Muscle of leg (tissue), 3 donors: ENCODE measurements at regions not wholly inside any gene's neighbourhood (a gene's known extent, or its start where the extent isn't known, plus 50 kb on each side); places are given as distances from the start of the nearest gene placed in this dataset.
"Not testable (repeated sequence)": the region's sequence is repeated elsewhere in the genome, so short reads cannot be mapped to it uniquely, and the experiment has no call there.

Experiments used
- DNase-seq: peaks from one replicate; pipeline ENCODE4 v3.0.0; 2013
- H3K27ac ChIP-seq: one replicate; pipeline ENCODE4 v1.5.1; 2013; ENCODE audit warnings: mild to moderate bottlenecking, low read length, control low read depth
- H3K27me3 ChIP-seq: one replicate; pipeline ENCODE4 v1.6.1; 2013; ENCODE audit warnings: low read length; ENCODE audit not compliant: control insufficient read depth, insufficient read depth
- H3K36me3 ChIP-seq: one replicate; pipeline ENCODE4 v1.6.1; 2013; ENCODE audit warnings: low read length; ENCODE audit not compliant: control insufficient read depth, insufficient read depth
- H3K4me1 ChIP-seq: one replicate; pipeline ENCODE4 v1.6.1; 2013; ENCODE audit warnings: low read length; ENCODE audit not compliant: control insufficient read depth, insufficient read depth
- H3K4me3 ChIP-seq: one replicate; pipeline ENCODE4 v1.5.1; 2013; ENCODE audit warnings: low read length, control low read depth
- H3K9me3 ChIP-seq: replicated peaks from 2 replicates; pipeline ENCODE4 v1.6.1; 2013; ENCODE audit warnings: low read depth, low read length; ENCODE audit not compliant: control insufficient read depth
- WGBS: methylation state at CpG from one replicate; pipeline ENCODE4 v1.1.5; 2013; ENCODE audit warnings: missing lambda C conversion rate; ENCODE audit not compliant: insufficient coverage; 5-methylcytosine and 5-hydroxymethylcytosine counted together

GRCh38 chr16:55061126-55061525 lies 130.5 kb downstream of the IRX5 start:
- WGBS = no CpG with 5 or more reads among the region's 1 CpG
- DNase-seq = no peak
- no peak overlapping the region for H3K4me3 ChIP-seq
- no peaks in the 10 kb centered on the region for H3K9me3 ChIP-seq
- peaks cover 10% of the 10 kb centered on the region for H3K4me1 ChIP-seq
- peaks cover 30% of the 10 kb centered on the region for H3K27me3 ChIP-seq
- H3K36me3 ChIP-seq = no peaks in the 10 kb centered on the region
- no peak overlapping the region for H3K27ac ChIP-seq

GRCh38 chr16:55062442-55062841 lies 131.8 kb downstream of the IRX5 start:
- 94% methylated on average over 2 of the region's 2 CpGs for WGBS
- Histone ChIP-seq H3K27ac (no peak overlapping the region), H3K27me3 (peaks cover 18% of the 10 kb centered on the region), H3K4me3 (no peak overlapping the region), H3K4me1 (no peaks in the 10 kb centered on the region), H3K9me3 (no peaks in the 10 kb centered on the region), H3K36me3 (no peaks in the 10 kb centered on the region)
- no peak for DNase-seq

GRCh38 chr16:55072976-55073375 lies 142.3 kb downstream of the IRX5 start:
- Histone ChIP-seq H3K4me3 (no peak overlapping the region), H3K9me3 (no peaks in the 10 kb centered on the region), H3K27me3 (no peaks in the 10 kb centered on the region), H3K4me1 (peaks cover 4% of the 10 kb centered on the region), H3K27ac (no peak overlapping the region), H3K36me3 (no peaks in the 10 kb centered on the region)
- no CpG with 5 or more reads among the region's 1 CpG for WGBS
- DNase-seq = no peak

GRCh38 chr16:55073830-55074229 lies 143.2 kb downstream of the IRX5 start:
- no peaks in the 10 kb centered on the region for H3K27me3 ChIP-seq
- 94% methylated on average over 2 of the region's 4 CpGs for WGBS
- no peaks in the 10 kb centered on the region for H3K9me3 ChIP-seq
- no peak for DNase-seq
- H3K4me1 ChIP-seq = peaks cover 10% of the 10 kb centered on the region
- no peaks in the 10 kb centered on the region for H3K36me3 ChIP-seq
- no peak overlapping the region for H3K27ac ChIP-seq
- no peak overlapping the region for H3K4me3 ChIP-seq

GRCh38 chr16:55075208-55075607 lies 144.5 kb downstream of the IRX5 start:
- not testable (repeated sequence) for DNase-seq, H3K4me3 ChIP-seq, H3K27ac ChIP-seq, H3K9me3 ChIP-seq, H3K27me3 ChIP-seq, H3K36me3 ChIP-seq
- no CpG with 5 or more reads among the region's 7 CpGs for WGBS
- H3K4me1 ChIP-seq = peaks cover 19% of the 10 kb centered on the region

- Histone ChIP-seq H3K4me3 (no peak overlapping the region), H3K4me1 (peaks cover 19% of the 10 kb centered on the region), H3K27ac (no peak overlapping the region), H3K27me3 (no peaks in the 10 kb centered on the region), H3K36me3 (no peaks in the 10 kb centered on the region), H3K9me3 (no peaks in the 10 kb centered on the region)
- DNase-seq = no peak
- no CpG with 5 or more reads among the region's 1 CpG for WGBS
These were observed 145.4 kb downstream of the IRX5 start for GRCh38 chr16:55076053-55076452.

GRCh38 chr16:55077266-55077665 lies 146.6 kb downstream of the IRX5 start:
- Histone ChIP-seq H3K9me3 (no peaks in the 10 kb centered on the region), H3K36me3 (no peaks in the 10 kb centered on the region), H3K4me3 (no peak overlapping the region), H3K27me3 (no peaks in the 10 kb centered on the region), H3K27ac (no peak overlapping the region), H3K4me1 (peaks cover 19% of the 10 kb centered on the region)
- no CpG with 5 or more reads among the region's 4 CpGs for WGBS
- DNase-seq = peak; percentile 14

- H3K4me3 ChIP-seq = no peak overlapping the region
- no peaks in the 10 kb centered on the region for H3K36me3 ChIP-seq
- H3K4me1 ChIP-seq = peaks cover 21% of the 10 kb centered on the region
- DNase-seq = no peak
- H3K27ac ChIP-seq = no peak overlapping the region
- 84% methylated on average over 4 of the region's 5 CpGs for WGBS
- no peaks in the 10 kb centered on the region for H3K9me3 ChIP-seq
- no peaks in the 10 kb centered on the region for H3K27me3 ChIP-seq
These were observed 147.5 kb downstream of the IRX5 start for GRCh38 chr16:55078153-55078552.

GRCh38 chr16:55078699-55079410 lies 148.2 kb downstream of the IRX5 start:
- peak; percentile 83 for DNase-seq
- WGBS = 69% methylated on average over 6 of the region's 8 CpGs

GRCh38 chr16:55081622-55082590 lies 151.2 kb downstream of the IRX5 start:
- no peaks in the 10 kb centered on the region for H3K36me3 ChIP-seq
- peaks cover 21% of the 10 kb centered on the region for H3K4me1 ChIP-seq
- H3K4me3 ChIP-seq = no peak overlapping the region
- no peak for DNase-seq
- WGBS = 55% methylated on average over 8 of the region's 16 CpGs
- H3K27me3 ChIP-seq = no peaks in the 10 kb centered on the region
- no peaks in the 10 kb centered on the region for H3K9me3 ChIP-seq
- peak overlapping the region; percentile 17 for H3K27ac ChIP-seq

More at GRCh38 chr16:55078699-55079410, 148.2 kb downstream of the IRX5 start:
- Histone ChIP-seq H3K4me1 (peaks cover 21% of the 10 kb centered on the region), H3K27ac (peak overlapping the region; percentile 42), H3K36me3 (no peaks in the 10 kb centered on the region), H3K4me3 (no peak overlapping the region), H3K27me3 (no peaks in the 10 kb centered on the region), H3K9me3 (no peaks in the 10 kb centered on the region)
